ENCODE measurements at regions not wholly inside any gene's neighbourhood (a gene's known extent, or its start where the extent isn't known, plus 50 kb on each side); places are given as distances from the start of the nearest gene placed in this dataset.

- ChIA-PET CTCF (no interaction called here), RAD21 (ENCODE audit: low non-redundant PET in 1 of 2, low total read pairs in 2 of 2, uncharacterized antibody in 2 of 2, unreplicated experiment in 2 of 2) (no interaction called here), POLR2A (no interaction called here)
- DNase-seq (ENCODE audit: low read depth, low spot score) (no peak), ATAC-seq (no peak)
- no peaks in the 10 kb centered on the region for H4K20me1 ChIP-seq (ENCODE audit: insufficient read depth)
- no peaks in the 10 kb centered on the region for H3K4me1 ChIP-seq (ENCODE audit: control insufficient read depth in 1 of 2, insufficient read depth in 2 of 2, low read length in 2 of 2)
- no peak for TF ChIP-seq POLR2AphosphoS5 (IDR thresholded peaks at IDR 0.05; ENCODE audit: low read depth, low read length)
- TF ChIP-seq ZFX (IDR thresholded peaks at IDR 0.05), result no peak
- no peak overlapping the region for H3K9ac ChIP-seq (ENCODE audit: low read length)
- intact Hi-C loops (cut with micrococcal nuclease), result no loop called here
- H3K27me3 ChIP-seq (ENCODE audit: insufficient read depth, low read length), result no peaks in the 10 kb centered on the region
- no peaks in the 10 kb centered on the region for H3K79me2 ChIP-seq (ENCODE audit: insufficient read depth, low read length)
- no peaks in the 10 kb centered on the region for H3K9me2 ChIP-seq (ENCODE audit: insufficient read depth)
- H3K4me2 ChIP-seq (ENCODE audit: low read length), result no peak overlapping the region
- no peak overlapping the region for H3K27ac ChIP-seq (ENCODE audit: low read depth, low read length)
- no peak overlapping the region for H3K4me3 ChIP-seq (replicated peaks in 1 of 2; ENCODE audit: low read depth in 1 of 2, low read length in 2 of 2)
- H3K36me3 ChIP-seq (ENCODE audit: control insufficient read depth in 1 of 2, insufficient read depth in 2 of 2, low read length in 2 of 2), result no peaks in the 10 kb centered on the region
- H2AFZ ChIP-seq (ENCODE audit: low read depth, low read length, poor library complexity, severe bottlenecking), result no peak overlapping the region
- BruUV-seq (replicated peaks), result no TSS peak
- H3K9me3 ChIP-seq (ENCODE audit: control insufficient read depth in 1 of 2, insufficient read depth in 1 of 2, low read depth in 1 of 2, low read length in 2 of 2), result peaks cover 3% of the 10 kb centered on the region in 2 experiments; a peak in 2 of 4 replicates
Observed at GRCh38 chr16:5791011-5791657, 693.5 kb upstream of the EEF2KMT start.

GRCh38 chr16:5790512-5790911, 692.9 kb upstream of the EEF2KMT start:
- H3K9me2 ChIP-seq (ENCODE audit: insufficient read depth), result no peaks in the 10 kb centered on the region
- ChIA-PET POLR2A (no interaction called here), RAD21 (ENCODE audit: low non-redundant PET in 1 of 2, low total read pairs in 2 of 2, uncharacterized antibody in 2 of 2, unreplicated experiment in 2 of 2) (no interaction called here), CTCF (no interaction called here)
- intact Hi-C loops (cut with micrococcal nuclease), result no loop called here
- H2AFZ ChIP-seq (ENCODE audit: low read depth, low read length, poor library complexity, severe bottlenecking), result no peak overlapping the region
- no peak overlapping the region for H3K4me3 ChIP-seq (replicated peaks in 1 of 2; ENCODE audit: low read depth in 1 of 2, low read length in 2 of 2)
- H4K20me1 ChIP-seq (ENCODE audit: insufficient read depth), result no peaks in the 10 kb centered on the region
- H3K36me3 ChIP-seq (ENCODE audit: control insufficient read depth in 1 of 2, insufficient read depth in 2 of 2, low read length in 2 of 2), result no peaks in the 10 kb centered on the region
- no peak overlapping the region for H3K4me2 ChIP-seq (ENCODE audit: low read length)
- no peak overlapping the region for H3K9ac ChIP-seq (ENCODE audit: low read length)
- ATAC-seq (no peak), DNase-seq (ENCODE audit: low read depth, low spot score) (no peak)
- no peak for TF ChIP-seq ZBTB33 (IDR thresholded peaks at IDR 0.05; ENCODE audit: extremely low read depth, insufficient replicate concordance, low read length)
- no peak for TF ChIP-seq YY1 (IDR thresholded peaks at IDR 0.05; ENCODE audit: extremely low read depth, insufficient replicate concordance, low read depth, low read length)
- no peak for TF ChIP-seq JUND (IDR thresholded peaks at IDR 0.05)
- no peak for TF ChIP-seq POLR2AphosphoS5 (IDR thresholded peaks at IDR 0.05; ENCODE audit: low read depth, low read length)
- TF ChIP-seq ELF1 (IDR thresholded peaks at IDR 0.05; ENCODE audit: borderline replicate concordance, low read depth), result no peak
- no peak overlapping the region for H3K27ac ChIP-seq (ENCODE audit: low read depth, low read length)
- H3K9me3 ChIP-seq (ENCODE audit: control insufficient read depth in 1 of 2, insufficient read depth in 1 of 2, low read depth in 1 of 2, low read length in 2 of 2), result peaks cover 0 to 3% of the 10 kb centered on the region in 2 experiments; a peak in 2 of 4 replicates
- no peaks in the 10 kb centered on the region for H3K79me2 ChIP-seq (ENCODE audit: insufficient read depth, low read length)
- H3K4me1 ChIP-seq (ENCODE audit: control insufficient read depth in 1 of 2, insufficient read depth in 2 of 2, low read length in 2 of 2), result no peaks in the 10 kb centered on the region
- no peaks in the 10 kb centered on the region for H3K27me3 ChIP-seq (ENCODE audit: insufficient read depth, low read length)
- BruUV-seq (replicated peaks), result no TSS peak
